SH-SY5Y (cell line): ENCODE measurements at regions not wholly inside any gene's neighbourhood (a gene's known extent, or its start where the extent isn't known, plus 50 kb on each side); places are given as distances from the start of the nearest gene placed in this dataset.

Experiments
- GATA2 ChIP-seq: IDR thresholded peaks from 2 replicates; pipeline ENCODE4 v1.6.1; 2011; ENCODE audit warnings: mild to moderate bottlenecking, low read depth, low read length
- GATA3 ChIP-seq: IDR thresholded peaks from 2 replicates; pipeline ENCODE4 v1.6.1; 2011; ENCODE audit warnings: low read depth, mild to moderate bottlenecking, low read length, moderate library complexity

- TF ChIP-seq GATA3 (no peak), GATA2 (no peak)
Measured at GRCh38 chr13:75146436-75146835, 335.5 kb downstream of the TBC1D4 start.
